ENCODE measurements at regions not wholly inside any gene's neighbourhood (a gene's known extent, or its start where the extent isn't known, plus 50 kb on each side); places are given as distances from the start of the nearest gene placed in this dataset.

GRCh38 chr14:89027097-89027740 is 202.8 kb downstream of the TTC8 start:
- FAIRE-seq = no peak
- intact Hi-C loops (cut with DNase I) = loop anchor here in 2 of 3 donors (5.0 kb wide), 2 partner anchors 885 to 890 kb away; no protein-coding TSS in a partner anchor

GRCh38 chr14:89028462-89029134 is 204.1 kb downstream of the TTC8 start:
- no peaks in the 10 kb centered on the region for H3K36me3 ChIP-seq
- H3K4me3 ChIP-seq = no peak overlapping the region
- intact Hi-C loops (cut with DNase I) = loop anchor here in 2 of 3 donors (5.0 kb wide), 2 partner anchors 884 to 889 kb away; no protein-coding TSS in a partner anchor
- TF ChIP-seq CTCF (IDR thresholded peaks at IDR 0.05) = no peak
- DNase-seq (no peak), FAIRE-seq (no peak), ATAC-seq (no peak)
- peaks cover 6 to 11% (median 9%) of the 10 kb centered on the region in 3 donors for H3K4me1 ChIP-seq
- H3K27me3 ChIP-seq = no peaks in the 10 kb centered on the region
- WGBS, 2 donors = 64 to 73% methylated on average over 3 of the region's 3 CpGs
- H3K9me3 ChIP-seq = no peaks in the 10 kb centered on the region
- H3K27ac ChIP-seq = no peak overlapping the region

More at GRCh38 chr14:89027097-89027740, 202.8 kb downstream of the TTC8 start:
- Histone ChIP-seq H3K27me3 (no peaks in the 10 kb centered on the region), H3K4me1 (peaks cover 6 to 11% (median 9%) of the 10 kb centered on the region in 3 donors), H3K4me3 (peak overlapping the region; percentile 24 to 55 (median 38)), H3K27ac (no peak overlapping the region), H3K36me3 (no peaks in the 10 kb centered on the region), H3K9me3 (no peaks in the 10 kb centered on the region)
- peak; percentile 30 to 89 (median 62) for DNase-seq
- WGBS, 2 donors = 1 to 3% methylated on average over 33 to 68 of the region's 68 CpGs
- peak; percentile 78 to 87 (median 84) for TF ChIP-seq CTCF (IDR thresholded peaks at IDR 0.05)
- ATAC-seq = peak; percentile 93 to 96 (median 95)

- 54 to 66% methylated on average over 9 of the region's 9 CpGs for WGBS, 2 donors
- TF ChIP-seq CTCF (IDR thresholded peaks at IDR 0.05) = no peak
- no peak overlapping the region for H3K4me3 ChIP-seq
- FAIRE-seq = no peak
- no peaks in the 10 kb centered on the region for H3K9me3 ChIP-seq
- H3K27ac ChIP-seq = no peak overlapping the region
- intact Hi-C loops (cut with DNase I) = loop anchor here in 2 of 3 donors (5.0 kb wide), 2 partner anchors 882 to 887 kb away; no protein-coding TSS in a partner anchor
- no peak for DNase-seq
- H3K36me3 ChIP-seq = no peaks in the 10 kb centered on the region
- peaks cover 6 to 11% (median 9%) of the 10 kb centered on the region in 3 donors for H3K4me1 ChIP-seq
- H3K27me3 ChIP-seq = no peaks in the 10 kb centered on the region
- no peak for ATAC-seq
These were observed 205.7 kb downstream of the TTC8 start for GRCh38 chr14:89029961-89030694.

- Histone ChIP-seq H3K4me3 (no peak overlapping the region), H3K27ac (no peak overlapping the region), H3K27me3 (no peaks in the 10 kb centered on the region), H3K9me3 (no peaks in the 10 kb centered on the region), H3K4me1 (peaks cover 6 to 11% (median 9%) of the 10 kb centered on the region in 3 donors), H3K36me3 (no peaks in the 10 kb centered on the region)
- no peak for TF ChIP-seq CTCF (IDR thresholded peaks at IDR 0.05)
- WGBS, 2 donors = 78 to 90% methylated on average over 3 of the region's 3 CpGs
- intact Hi-C loops (cut with DNase I) = no loop called here
- FAIRE-seq = no peak
- DNase-seq = no peak
- ATAC-seq = no peak
These were observed 206.5 kb downstream of the TTC8 start for GRCh38 chr14:89030921-89031320.

All from pancreas (tissue), 10 donors.